ENCODE measurements at regions not wholly inside any gene's neighbourhood (a gene's known extent, or its start where the extent isn't known, plus 50 kb on each side); places are given as distances from the start of the nearest gene placed in this dataset.
A peak's percentile ranks its signal among the peaks of the same experiment; 100 is the strongest.

GRCh38 chr15:69747193-69747592, 294.6 kb downstream of the RPLP1 start:
- H3K9me3 ChIP-seq (ENCODE audit: control insufficient read depth, insufficient read depth, low read depth, low read length): no peaks in the 10 kb centered on the region
- no peak overlapping the region for H3K27ac ChIP-seq (ENCODE audit: insufficient read depth, low read length)
- no peak overlapping the region for H3K9ac ChIP-seq (ENCODE audit: insufficient read depth, low read length)
- TF ChIP-seq, protein P1, sequence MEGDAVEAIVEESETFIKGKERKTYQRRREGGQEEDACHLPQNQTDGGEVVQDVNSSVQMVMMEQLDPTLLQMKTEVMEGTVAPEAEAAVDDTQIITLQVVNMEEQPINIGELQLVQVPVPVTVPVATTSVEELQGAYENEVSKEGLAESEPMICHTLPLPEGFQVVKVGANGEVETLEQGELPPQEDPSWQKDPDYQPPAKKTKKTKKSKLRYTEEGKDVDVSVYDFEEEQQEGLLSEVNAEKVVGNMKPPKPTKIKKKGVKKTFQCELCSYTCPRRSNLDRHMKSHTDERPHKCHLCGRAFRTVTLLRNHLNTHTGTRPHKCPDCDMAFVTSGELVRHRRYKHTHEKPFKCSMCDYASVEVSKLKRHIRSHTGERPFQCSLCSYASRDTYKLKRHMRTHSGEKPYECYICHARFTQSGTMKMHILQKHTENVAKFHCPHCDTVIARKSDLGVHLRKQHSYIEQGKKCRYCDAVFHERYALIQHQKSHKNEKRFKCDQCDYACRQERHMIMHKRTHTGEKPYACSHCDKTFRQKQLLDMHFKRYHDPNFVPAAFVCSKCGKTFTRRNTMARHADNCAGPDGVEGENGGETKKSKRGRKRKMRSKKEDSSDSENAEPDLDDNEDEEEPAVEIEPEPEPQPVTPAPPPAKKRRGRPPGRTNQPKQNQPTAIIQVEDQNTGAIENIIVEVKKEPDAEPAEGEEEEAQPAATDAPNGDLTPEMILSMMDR (conservative IDR thresholded peaks at IDR 0.05 in 1 of 2, IDR thresholded peaks at IDR 0.05 in 1 of 2; ENCODE audit: low read depth in 1 of 2, low read length in 2 of 2): no peak
- no peak for TF ChIP-seq EZH2 (IDR thresholded peaks at IDR 0.05; ENCODE audit: low read length, missing control alignments)
- no peak for DNase-seq (ENCODE audit: low read depth in 2 of 2)
- peaks cover 9% of the 10 kb centered on the region for H3K27me3 ChIP-seq (ENCODE audit: control insufficient read depth, insufficient read depth, low read length)
- H2AFZ ChIP-seq (ENCODE audit: low read length): no peak overlapping the region
- H3K4me2 ChIP-seq (ENCODE audit: extremely low read depth, insufficient read depth, low read length): no peak overlapping the region
- no peak overlapping the region for H3K4me3 ChIP-seq (replicated peaks in 1 of 4; ENCODE audit: control extremely low read depth in 1 of 4, insufficient read depth in 1 of 4, low read depth in 3 of 4, low read length in 4 of 4)
- no peaks in the 10 kb centered on the region for H4K20me1 ChIP-seq (ENCODE audit: control insufficient read depth, extremely low read depth, insufficient read depth, low read length)
- no peaks in the 10 kb centered on the region for H3K36me3 ChIP-seq (ENCODE audit: control insufficient read depth, insufficient read depth, low read length)
- no peaks in the 10 kb centered on the region for H3K79me2 ChIP-seq (ENCODE audit: control insufficient read depth, insufficient read depth, low read length)
- H3K4me1 ChIP-seq (ENCODE audit: control insufficient read depth, extremely low read depth, insufficient read depth, low read length): no peaks in the 10 kb centered on the region

GRCh38 chr15:69748131-69748530, 295.5 kb downstream of the RPLP1 start:
- Histone ChIP-seq H2AFZ (ENCODE audit: low read length) (no peak overlapping the region), H3K79me2 (ENCODE audit: control insufficient read depth, insufficient read depth, low read length) (no peaks in the 10 kb centered on the region), H3K9me3 (ENCODE audit: control insufficient read depth, insufficient read depth, low read depth, low read length) (no peaks in the 10 kb centered on the region), H3K27me3 (ENCODE audit: control insufficient read depth, insufficient read depth, low read length) (peaks cover 3% of the 10 kb centered on the region), H3K9ac (ENCODE audit: insufficient read depth, low read length) (no peak overlapping the region), H3K4me3 (replicated peaks in 1 of 4; ENCODE audit: control extremely low read depth in 1 of 4, insufficient read depth in 1 of 4, low read depth in 3 of 4, low read length in 4 of 4) (no peak overlapping the region), H4K20me1 (ENCODE audit: control insufficient read depth, extremely low read depth, insufficient read depth, low read length) (no peaks in the 10 kb centered on the region), H3K4me2 (ENCODE audit: extremely low read depth, insufficient read depth, low read length) (no peak overlapping the region), H3K36me3 (ENCODE audit: control insufficient read depth, insufficient read depth, low read length) (no peaks in the 10 kb centered on the region), H3K27ac (ENCODE audit: insufficient read depth, low read length) (no peak overlapping the region), H3K4me1 (ENCODE audit: control insufficient read depth, extremely low read depth, insufficient read depth, low read length) (no peaks in the 10 kb centered on the region)
- no peak for DNase-seq (ENCODE audit: low read depth in 2 of 2)
- TF ChIP-seq, protein P1 (conservative IDR thresholded peaks at IDR 0.05 in 1 of 2, IDR thresholded peaks at IDR 0.05 in 1 of 2; ENCODE audit: low read depth in 1 of 2, low read length in 2 of 2): no peak
- TF ChIP-seq EZH2 (IDR thresholded peaks at IDR 0.05; ENCODE audit: low read length, missing control alignments): no peak

- Histone ChIP-seq H2AFZ (ENCODE audit: low read length) (no peak overlapping the region), H3K27ac (ENCODE audit: insufficient read depth, low read length) (no peak overlapping the region), H3K27me3 (ENCODE audit: control insufficient read depth, insufficient read depth, low read length) (peaks cover 3% of the 10 kb centered on the region), H3K4me1 (ENCODE audit: control insufficient read depth, extremely low read depth, insufficient read depth, low read length) (no peaks in the 10 kb centered on the region), H3K79me2 (ENCODE audit: control insufficient read depth, insufficient read depth, low read length) (no peaks in the 10 kb centered on the region), H3K9me3 (ENCODE audit: control insufficient read depth, insufficient read depth, low read depth, low read length) (no peaks in the 10 kb centered on the region), H3K36me3 (ENCODE audit: control insufficient read depth, insufficient read depth, low read length) (no peaks in the 10 kb centered on the region), H3K4me3 (replicated peaks in 1 of 4; ENCODE audit: control extremely low read depth in 1 of 4, insufficient read depth in 1 of 4, low read depth in 3 of 4, low read length in 4 of 4) (no peak overlapping the region), H3K9ac (ENCODE audit: insufficient read depth, low read length) (no peak overlapping the region), H4K20me1 (ENCODE audit: control insufficient read depth, extremely low read depth, insufficient read depth, low read length) (no peaks in the 10 kb centered on the region), H3K4me2 (ENCODE audit: extremely low read depth, insufficient read depth, low read length) (no peak overlapping the region)
- DNase-seq (ENCODE audit: low read depth in 2 of 2): peak in 1 of 2 donors; percentile 14
- TF ChIP-seq, protein P1 (conservative IDR thresholded peaks at IDR 0.05 in 1 of 2, IDR thresholded peaks at IDR 0.05 in 1 of 2; ENCODE audit: low read depth in 1 of 2, low read length in 2 of 2): no peak
- no peak for TF ChIP-seq EZH2 (IDR thresholded peaks at IDR 0.05; ENCODE audit: low read length, missing control alignments)
Observed at GRCh38 chr15:69748576-69749185, 296.1 kb downstream of the RPLP1 start.
